Gastroesophageal sphincter (tissue), 3 donors: ENCODE measurements at regions not wholly inside any gene's neighbourhood (a gene's known extent, or its start where the extent isn't known, plus 50 kb on each side); places are given as distances from the start of the nearest gene placed in this dataset.

Experiments
- POLR2AphosphoS5 ChIP-seq: sonication (generic); formaldehyde crosslinking; IDR thresholded peaks from one replicate; pipeline ENCODE4 v1.6.1; 2017; ENCODE audit warnings: antibody characterized with exemption
- TF ChIP-seq, protein P1 (sequence below), 4 experiments: fragments of 200-600 bp in 2 of 4; fragments of 450-650 bp in 2 of 4; sonication (generic) in 1 of 4; IDR thresholded peaks; one replicate each; pipeline ENCODE4 v1.5.1; 2017 to 2019; ENCODE audit warnings: antibody characterized with exemption in 4 of 4, mild to moderate bottlenecking in 2 of 4, moderate library complexity in 2 of 4

- TF ChIP-seq, protein P1, sequence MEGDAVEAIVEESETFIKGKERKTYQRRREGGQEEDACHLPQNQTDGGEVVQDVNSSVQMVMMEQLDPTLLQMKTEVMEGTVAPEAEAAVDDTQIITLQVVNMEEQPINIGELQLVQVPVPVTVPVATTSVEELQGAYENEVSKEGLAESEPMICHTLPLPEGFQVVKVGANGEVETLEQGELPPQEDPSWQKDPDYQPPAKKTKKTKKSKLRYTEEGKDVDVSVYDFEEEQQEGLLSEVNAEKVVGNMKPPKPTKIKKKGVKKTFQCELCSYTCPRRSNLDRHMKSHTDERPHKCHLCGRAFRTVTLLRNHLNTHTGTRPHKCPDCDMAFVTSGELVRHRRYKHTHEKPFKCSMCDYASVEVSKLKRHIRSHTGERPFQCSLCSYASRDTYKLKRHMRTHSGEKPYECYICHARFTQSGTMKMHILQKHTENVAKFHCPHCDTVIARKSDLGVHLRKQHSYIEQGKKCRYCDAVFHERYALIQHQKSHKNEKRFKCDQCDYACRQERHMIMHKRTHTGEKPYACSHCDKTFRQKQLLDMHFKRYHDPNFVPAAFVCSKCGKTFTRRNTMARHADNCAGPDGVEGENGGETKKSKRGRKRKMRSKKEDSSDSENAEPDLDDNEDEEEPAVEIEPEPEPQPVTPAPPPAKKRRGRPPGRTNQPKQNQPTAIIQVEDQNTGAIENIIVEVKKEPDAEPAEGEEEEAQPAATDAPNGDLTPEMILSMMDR (IDR thresholded peaks at IDR 0.05): no peak
- no peak for TF ChIP-seq POLR2AphosphoS5
Measured at GRCh38 chr12:60684988-60685655, 1089.3 kb downstream of the SLC16A7 start.
